LNCaP clone FGC (cell line): ENCODE measurements at regions not wholly inside any gene's neighbourhood (a gene's known extent, or its start where the extent isn't known, plus 50 kb on each side); places are given as distances from the start of the nearest gene placed in this dataset.

Experiments used
- DNase-seq: peaks from one replicate; pipeline ENCODE4 v3.0.0-alpha.2; 2011; ENCODE audit warnings: low read depth
- H3K4me3 ChIP-seq: 2 replicates; pipeline ENCODE4 v1.5.1; 2011; ENCODE audit warnings: mild to moderate bottlenecking, low read depth, low read length, control low read depth
- TF ChIP-seq, protein P1 (sequence below): IDR thresholded peaks from 2 replicates; pipeline ENCODE4 v1.5.1; 2012; ENCODE audit warnings: mild to moderate bottlenecking; ENCODE audit not compliant: control insufficient read depth, insufficient read depth; ENCODE audit errors: extremely low read depth

DNA sequence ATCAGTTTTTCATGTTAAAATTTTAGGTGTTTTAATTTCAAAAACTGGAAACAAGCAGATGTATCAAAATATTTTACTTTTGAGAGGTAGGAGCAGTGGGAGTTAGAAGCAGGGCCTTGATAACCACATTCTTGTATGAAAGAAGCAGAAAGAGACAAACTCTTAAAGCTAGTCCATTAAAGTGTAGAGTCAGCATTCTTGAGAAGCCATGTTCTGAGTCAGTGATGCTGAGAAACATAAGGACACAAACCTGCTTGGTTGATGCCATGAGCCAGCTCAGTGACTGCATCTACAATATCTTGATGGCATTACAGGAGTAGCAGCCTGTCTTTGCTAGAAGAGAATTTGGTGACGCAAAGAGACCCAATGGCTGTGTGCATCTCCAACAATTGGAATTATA is 826.1 kb upstream of the CTNND2 start:
- TF ChIP-seq, protein P1, sequence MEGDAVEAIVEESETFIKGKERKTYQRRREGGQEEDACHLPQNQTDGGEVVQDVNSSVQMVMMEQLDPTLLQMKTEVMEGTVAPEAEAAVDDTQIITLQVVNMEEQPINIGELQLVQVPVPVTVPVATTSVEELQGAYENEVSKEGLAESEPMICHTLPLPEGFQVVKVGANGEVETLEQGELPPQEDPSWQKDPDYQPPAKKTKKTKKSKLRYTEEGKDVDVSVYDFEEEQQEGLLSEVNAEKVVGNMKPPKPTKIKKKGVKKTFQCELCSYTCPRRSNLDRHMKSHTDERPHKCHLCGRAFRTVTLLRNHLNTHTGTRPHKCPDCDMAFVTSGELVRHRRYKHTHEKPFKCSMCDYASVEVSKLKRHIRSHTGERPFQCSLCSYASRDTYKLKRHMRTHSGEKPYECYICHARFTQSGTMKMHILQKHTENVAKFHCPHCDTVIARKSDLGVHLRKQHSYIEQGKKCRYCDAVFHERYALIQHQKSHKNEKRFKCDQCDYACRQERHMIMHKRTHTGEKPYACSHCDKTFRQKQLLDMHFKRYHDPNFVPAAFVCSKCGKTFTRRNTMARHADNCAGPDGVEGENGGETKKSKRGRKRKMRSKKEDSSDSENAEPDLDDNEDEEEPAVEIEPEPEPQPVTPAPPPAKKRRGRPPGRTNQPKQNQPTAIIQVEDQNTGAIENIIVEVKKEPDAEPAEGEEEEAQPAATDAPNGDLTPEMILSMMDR, result no peak
- H3K4me3 ChIP-seq, result no peak overlapping the region
- no peak for DNase-seq

DNA sequence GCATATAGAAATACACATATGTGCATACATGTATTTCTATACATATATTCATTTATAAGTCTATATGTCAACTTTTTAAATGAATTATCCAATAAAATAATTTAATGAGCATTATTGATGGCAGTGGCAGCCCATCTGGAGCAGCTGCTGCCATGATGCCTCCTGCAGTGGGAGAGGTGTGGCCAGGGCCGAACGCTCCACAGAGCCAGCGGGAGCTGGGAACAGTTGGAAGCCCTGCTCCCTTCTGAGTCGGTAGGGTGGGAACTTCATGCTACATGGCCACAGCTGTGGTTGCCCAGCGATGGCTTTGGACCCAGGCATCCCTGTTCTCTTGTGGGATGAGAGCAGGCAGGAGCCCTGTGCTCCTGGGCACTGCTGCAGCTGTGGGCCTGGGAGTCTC is 812.4 kb upstream of the CTNND2 start:
- no peak for DNase-seq
- no peak overlapping the region for H3K4me3 ChIP-seq
- TF ChIP-seq, protein P1, result no peak

DNA sequence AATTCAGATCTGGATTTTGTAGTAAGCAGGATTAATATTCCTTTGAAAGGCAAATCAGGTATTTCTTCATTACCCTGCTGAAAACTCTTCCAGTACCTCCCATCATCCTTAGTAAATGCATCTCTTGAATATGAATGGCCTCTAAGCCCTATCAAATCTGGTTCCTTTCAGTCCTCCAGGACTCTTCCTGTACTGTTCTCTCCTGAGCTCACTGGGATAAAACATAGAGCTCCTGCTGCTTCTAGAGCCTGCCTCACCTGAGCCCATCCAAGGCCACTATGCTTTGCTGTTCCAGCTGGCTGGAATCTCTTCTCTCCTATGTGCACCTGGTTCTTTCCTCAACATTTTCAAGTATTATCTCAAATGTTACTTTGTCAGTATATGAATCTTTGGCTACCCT is 803.3 kb upstream of the CTNND2 start:
- TF ChIP-seq, protein P1, result no peak
- DNase-seq, result no peak
- no peak overlapping the region for H3K4me3 ChIP-seq

GRCh38 chr5:12704955-12705354 is 800.7 kb upstream of the CTNND2 start:
- no peak for DNase-seq
- TF ChIP-seq, protein P1, result 0 out of 2 replicates have a peak, but pooled peaks have one; percentile 22
- no peak overlapping the region for H3K4me3 ChIP-seq

DNA sequence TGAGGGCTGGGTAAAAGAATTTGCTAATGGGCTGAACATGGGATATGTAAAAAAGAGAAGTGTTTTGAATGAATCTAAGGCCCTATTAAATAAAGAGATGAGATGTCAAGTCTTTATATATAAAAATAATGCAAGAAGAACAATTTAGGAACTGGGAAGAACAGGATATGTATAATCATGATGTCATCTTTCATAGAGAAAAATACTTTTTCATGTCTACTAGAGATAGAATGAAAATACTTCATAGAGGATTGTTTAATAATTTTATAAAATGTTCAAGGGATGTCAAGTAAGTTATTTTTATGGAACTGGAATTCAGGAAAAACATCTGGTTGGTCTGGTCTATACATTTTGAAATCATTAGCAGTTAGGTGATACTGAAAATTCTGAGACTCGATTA is 799.0 kb upstream of the CTNND2 start:
- no peak overlapping the region for H3K4me3 ChIP-seq
- no peak for DNase-seq
- TF ChIP-seq, protein P1, result no peak

- DNase-seq, result no peak
- no peak overlapping the region for H3K4me3 ChIP-seq
- TF ChIP-seq, protein P1, result no peak
Observed at GRCh38 chr5:12695651-12696050, 791.4 kb upstream of the CTNND2 start.

DNA sequence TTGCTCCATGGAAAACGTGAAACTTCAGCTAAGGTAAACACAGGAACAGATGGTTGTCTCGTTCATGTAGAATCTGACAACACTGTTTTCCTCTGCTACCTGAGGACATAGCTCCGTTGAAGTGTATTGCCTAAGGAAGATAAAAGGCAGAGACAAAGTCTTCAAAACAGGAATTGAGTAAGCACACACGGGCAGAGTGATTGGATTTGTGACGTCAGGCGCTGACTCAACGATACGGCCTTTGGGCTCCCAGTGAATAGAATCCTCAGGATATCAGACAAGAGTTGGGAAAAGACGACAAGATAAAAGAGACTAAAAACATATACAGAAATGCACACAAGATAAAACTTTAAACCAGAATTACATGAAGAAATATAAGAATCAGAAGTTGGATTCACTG is 787.1 kb upstream of the CTNND2 start:
- no peak overlapping the region for H3K4me3 ChIP-seq
- TF ChIP-seq, protein P1, result no peak
- DNase-seq, result no peak
